ENCODE measurements at regions not wholly inside any gene's neighbourhood (a gene's known extent, or its start where the extent isn't known, plus 50 kb on each side); places are given as distances from the start of the nearest gene placed in this dataset.

GRCh38 chr3:178152988-178153387 lies 383.2 kb upstream of the KCNMB2 start:
- TF ChIP-seq REST (IDR thresholded peaks at IDR 0.05; ENCODE audit: insufficient read depth in 1 of 2, low read depth in 2 of 2, low read length in 2 of 2), result no peak
- TF ChIP-seq POLR2AphosphoS5 (IDR thresholded peaks at IDR 0.05; ENCODE audit: low read depth, low read length), result no peak
